ENCODE measurements at regions not wholly inside any gene's neighbourhood (a gene's known extent, or its start where the extent isn't known, plus 50 kb on each side); places are given as distances from the start of the nearest gene placed in this dataset.

DNA sequence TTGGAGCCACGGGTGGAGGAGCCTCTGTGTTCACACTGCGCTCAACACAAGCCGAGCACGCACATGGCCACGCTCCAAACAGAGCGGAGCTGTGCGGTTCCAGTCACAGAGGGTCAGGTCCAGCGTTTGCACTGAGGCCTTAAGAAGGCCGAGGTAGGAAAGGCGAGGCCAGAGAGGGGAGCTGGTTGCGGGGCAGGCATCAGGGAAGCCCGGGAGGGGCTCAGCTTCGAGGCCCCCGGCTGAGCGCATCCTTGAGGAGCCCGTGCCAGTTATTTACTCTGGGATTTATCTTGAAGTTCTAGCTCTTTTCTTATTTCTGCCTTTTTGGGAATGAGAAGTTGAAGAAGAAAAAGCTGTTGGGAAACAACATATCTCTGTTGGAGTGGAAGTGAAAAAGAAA, 140.8 kb downstream of the IRX1 start:
- DNase-seq (no peak), ATAC-seq (no peak)
- TF ChIP-seq POLR2A (IDR thresholded peaks at IDR 0.05) = no peak
- TF ChIP-seq, protein P1, sequence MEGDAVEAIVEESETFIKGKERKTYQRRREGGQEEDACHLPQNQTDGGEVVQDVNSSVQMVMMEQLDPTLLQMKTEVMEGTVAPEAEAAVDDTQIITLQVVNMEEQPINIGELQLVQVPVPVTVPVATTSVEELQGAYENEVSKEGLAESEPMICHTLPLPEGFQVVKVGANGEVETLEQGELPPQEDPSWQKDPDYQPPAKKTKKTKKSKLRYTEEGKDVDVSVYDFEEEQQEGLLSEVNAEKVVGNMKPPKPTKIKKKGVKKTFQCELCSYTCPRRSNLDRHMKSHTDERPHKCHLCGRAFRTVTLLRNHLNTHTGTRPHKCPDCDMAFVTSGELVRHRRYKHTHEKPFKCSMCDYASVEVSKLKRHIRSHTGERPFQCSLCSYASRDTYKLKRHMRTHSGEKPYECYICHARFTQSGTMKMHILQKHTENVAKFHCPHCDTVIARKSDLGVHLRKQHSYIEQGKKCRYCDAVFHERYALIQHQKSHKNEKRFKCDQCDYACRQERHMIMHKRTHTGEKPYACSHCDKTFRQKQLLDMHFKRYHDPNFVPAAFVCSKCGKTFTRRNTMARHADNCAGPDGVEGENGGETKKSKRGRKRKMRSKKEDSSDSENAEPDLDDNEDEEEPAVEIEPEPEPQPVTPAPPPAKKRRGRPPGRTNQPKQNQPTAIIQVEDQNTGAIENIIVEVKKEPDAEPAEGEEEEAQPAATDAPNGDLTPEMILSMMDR (IDR thresholded peaks at IDR 0.05) = no peak
- Histone ChIP-seq H3K9me3 (no peaks in the 10 kb centered on the region), H3K27ac (no peak overlapping the region), H3K27me3 (no peaks in the 10 kb centered on the region), H3K4me1 (no peaks in the 10 kb centered on the region), H3K4me3 (no peak overlapping the region), H3K36me3 (no peaks in the 10 kb centered on the region)
- intact Hi-C loops (cut with DNase I) = no loop called here
- 64% methylated on average over 15 of the region's 16 CpGs for WGBS (ENCODE audit: insufficient coverage, low coverage, low lambda C conversion rate, missing lambda C conversion rate)

- intact Hi-C loops (cut with DNase I) = no loop called here
- no peak overlapping the region for H3K4me3 ChIP-seq
- H3K4me1 ChIP-seq = no peaks in the 10 kb centered on the region
- no peaks in the 10 kb centered on the region for H3K36me3 ChIP-seq
- no peak overlapping the region for H3K27ac ChIP-seq
- no peaks in the 10 kb centered on the region for H3K9me3 ChIP-seq
- no peaks in the 10 kb centered on the region for H3K27me3 ChIP-seq
- DNase-seq (no peak), ATAC-seq (no peak)
- 56% methylated on average over 8 of the region's 9 CpGs for WGBS (ENCODE audit: insufficient coverage, low coverage, low lambda C conversion rate, missing lambda C conversion rate)
- TF ChIP-seq, protein P1 (IDR thresholded peaks at IDR 0.05) = no peak
- no peak for TF ChIP-seq POLR2A (IDR thresholded peaks at IDR 0.05)
Measured at GRCh38 chr5:3736926-3737325, 141.3 kb downstream of the IRX1 start.

GRCh38 chr5:3738919-3739318, 143.3 kb downstream of the IRX1 start:
- 60% methylated on average over 2 of the region's 3 CpGs for WGBS (ENCODE audit: insufficient coverage, low coverage, low lambda C conversion rate, missing lambda C conversion rate)
- no peak for TF ChIP-seq POLR2A (IDR thresholded peaks at IDR 0.05)
- TF ChIP-seq, protein P1 (IDR thresholded peaks at IDR 0.05) = no peak
- H3K9me3 ChIP-seq = no peaks in the 10 kb centered on the region
- no peaks in the 10 kb centered on the region for H3K27me3 ChIP-seq
- H3K4me1 ChIP-seq = no peaks in the 10 kb centered on the region
- no peak overlapping the region for H3K4me3 ChIP-seq
- no peak overlapping the region for H3K27ac ChIP-seq
- intact Hi-C loops (cut with DNase I) = no loop called here
- ATAC-seq (no peak), DNase-seq (no peak)
- H3K36me3 ChIP-seq = no peaks in the 10 kb centered on the region

DNA sequence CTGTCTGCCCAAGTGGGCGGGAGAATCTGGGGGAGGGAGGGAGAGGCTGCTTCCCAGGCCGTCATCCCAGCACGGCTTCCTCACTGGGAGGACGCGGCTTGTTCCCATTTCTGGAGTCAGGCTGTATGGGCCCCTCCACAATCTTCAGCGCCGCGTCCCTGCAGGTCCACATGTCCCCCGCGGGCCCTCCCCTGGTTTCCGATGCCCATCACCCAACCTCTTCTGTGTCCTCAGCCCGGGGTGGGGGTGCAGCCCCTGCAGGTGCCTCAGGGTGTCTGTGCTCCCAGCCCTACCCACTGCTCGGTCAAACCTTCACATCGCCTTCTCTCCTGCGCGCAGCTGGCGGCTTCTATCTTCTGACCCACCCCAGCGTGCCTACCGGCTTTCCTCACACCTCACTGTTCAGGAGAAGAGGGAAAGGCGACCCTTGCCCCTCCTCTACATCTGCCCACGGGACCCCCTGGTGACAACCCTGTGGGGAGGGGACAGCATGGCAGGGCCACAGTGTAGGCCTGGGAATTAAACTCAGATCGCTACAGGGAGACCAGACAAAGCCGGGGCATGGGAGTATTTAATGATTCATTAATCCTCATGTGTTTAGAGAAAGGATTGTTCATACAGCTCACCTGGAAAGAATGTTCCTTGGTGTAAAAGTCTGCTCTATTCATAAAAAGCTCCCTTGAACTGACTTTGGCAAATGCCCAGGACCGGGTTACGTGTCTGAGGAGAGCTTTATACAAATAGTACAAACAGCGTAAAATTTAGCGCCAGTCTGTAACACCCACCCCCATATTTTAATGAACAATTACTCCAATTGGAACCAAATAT, 145.1 kb downstream of the IRX1 start:
- 51% methylated on average over 9 of the region's 27 CpGs for WGBS (ENCODE audit: insufficient coverage, low coverage, low lambda C conversion rate, missing lambda C conversion rate)

More for the DNA sequence above, 145.1 kb downstream of the IRX1 start:
- Histone ChIP-seq H3K4me3 (no peak overlapping the region), H3K4me1 (no peaks in the 10 kb centered on the region), H3K27me3 (no peaks in the 10 kb centered on the region), H3K9me3 (no peaks in the 10 kb centered on the region), H3K36me3 (no peaks in the 10 kb centered on the region), H3K27ac (no peak overlapping the region)
- intact Hi-C loops (cut with DNase I) = no loop called here
- ATAC-seq (peak in 1 of 4 donors; percentile 25), DNase-seq (no peak)
- TF ChIP-seq, protein P1 (IDR thresholded peaks at IDR 0.05) = no peak
